ENCODE measurements at regions not wholly inside any gene's neighbourhood (a gene's known extent, or its start where the extent isn't known, plus 50 kb on each side); places are given as distances from the start of the nearest gene placed in this dataset.

GRCh38 chr7:46026741-46027140 lies 105.7 kb upstream of the IGFBP3 start:
- DNase-seq = no peak

- no peak for DNase-seq
Measured at GRCh38 chr7:46024263-46024916, 103.3 kb upstream of the IGFBP3 start.

DNA sequence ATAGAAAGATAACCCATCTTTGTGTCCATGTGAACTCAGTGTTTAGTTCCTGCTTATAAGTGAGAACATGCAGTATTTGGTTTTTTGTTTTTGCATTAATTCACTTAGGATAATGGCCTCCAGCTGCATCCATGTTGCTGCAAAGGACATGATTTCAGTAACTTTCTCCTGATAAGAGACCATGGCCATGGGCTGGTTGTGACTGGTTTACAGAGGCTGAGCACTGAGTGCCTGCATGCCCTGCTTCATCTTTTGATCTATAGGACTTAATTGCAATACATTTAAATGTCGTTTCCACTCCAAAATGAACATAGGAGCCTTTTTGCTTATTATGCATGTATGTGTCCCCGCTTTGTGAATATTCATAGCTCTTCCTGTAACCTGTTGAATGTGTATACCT lies 101.3 kb upstream of the IGFBP3 start:
- DNase-seq = no peak

GRCh38 chr7:46015107-46015868 lies 94.2 kb upstream of the IGFBP3 start:
- DNase-seq = no peak

DNA sequence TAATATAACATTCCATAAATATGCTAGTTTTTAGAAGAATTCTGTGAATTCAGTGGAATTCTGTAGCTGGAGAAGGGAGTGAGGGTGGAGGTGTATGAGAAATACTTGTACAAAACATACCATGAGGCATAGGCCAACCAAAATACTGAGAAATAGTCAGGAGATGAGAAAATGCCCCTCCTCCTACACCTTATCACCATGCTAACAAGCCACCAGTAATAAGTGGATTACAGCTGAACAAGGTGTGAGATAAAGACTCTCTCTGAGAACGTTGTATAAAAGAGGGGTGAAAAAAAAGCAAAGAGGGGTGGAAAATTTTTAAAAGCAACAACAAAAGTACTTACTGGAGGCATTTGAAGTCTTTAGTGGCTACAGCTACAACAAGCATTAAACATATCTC lies 90.4 kb upstream of the IGFBP3 start:
- DNase-seq = no peak

GRCh38 chr7:46011059-46011458 lies 90.0 kb upstream of the IGFBP3 start:
- no peak for DNase-seq

DNA sequence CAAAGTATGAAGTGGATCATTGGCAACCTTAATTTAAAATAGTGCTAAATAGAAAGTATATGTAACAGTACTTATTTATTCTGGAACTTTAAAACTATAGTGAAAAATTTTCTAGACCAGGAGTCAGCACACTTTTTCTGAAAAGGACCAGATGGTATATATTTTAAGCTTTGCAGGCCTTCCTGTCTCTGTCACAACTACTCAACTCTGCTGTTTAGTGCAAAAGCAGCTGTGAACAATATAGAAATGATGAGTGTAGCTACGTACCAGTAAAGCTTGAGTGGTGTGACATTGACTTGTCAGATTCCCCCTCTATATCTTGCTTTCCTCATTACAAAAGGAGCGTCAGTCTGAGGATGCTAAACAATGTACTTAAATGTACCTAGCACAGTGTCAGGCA lies 88.1 kb upstream of the IGFBP3 start:
- no peak for DNase-seq

GRCh38 chr7:46007990-46008643 lies 87.0 kb upstream of the IGFBP3 start:
- DNase-seq = no peak

GRCh38 chr7:46007194-46007593 lies 86.1 kb upstream of the IGFBP3 start:
- no peak for DNase-seq

- no peak for DNase-seq
Measured at GRCh38 chr7:46006723-46007122, 85.7 kb upstream of the IGFBP3 start.

DNA sequence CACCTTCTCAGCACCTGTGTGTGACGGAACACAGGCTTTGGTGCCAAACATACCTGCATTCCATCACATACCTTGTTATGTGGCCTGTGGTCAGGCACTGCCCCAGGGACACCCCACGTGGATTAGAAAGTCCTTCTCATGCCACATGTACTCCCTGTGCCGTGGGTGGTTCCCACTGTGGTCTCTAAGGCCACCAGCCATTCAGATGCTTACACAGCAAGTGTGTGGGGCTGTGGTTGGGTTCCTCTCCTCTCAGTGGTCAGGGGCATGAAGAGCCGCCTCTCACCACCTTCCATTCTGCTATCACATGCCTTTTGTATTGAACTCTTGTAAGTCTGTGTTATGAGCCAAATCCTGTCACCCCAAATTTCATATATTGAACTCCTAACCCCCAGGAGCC lies 85.1 kb upstream of the IGFBP3 start:
- DNase-seq = no peak

DNA sequence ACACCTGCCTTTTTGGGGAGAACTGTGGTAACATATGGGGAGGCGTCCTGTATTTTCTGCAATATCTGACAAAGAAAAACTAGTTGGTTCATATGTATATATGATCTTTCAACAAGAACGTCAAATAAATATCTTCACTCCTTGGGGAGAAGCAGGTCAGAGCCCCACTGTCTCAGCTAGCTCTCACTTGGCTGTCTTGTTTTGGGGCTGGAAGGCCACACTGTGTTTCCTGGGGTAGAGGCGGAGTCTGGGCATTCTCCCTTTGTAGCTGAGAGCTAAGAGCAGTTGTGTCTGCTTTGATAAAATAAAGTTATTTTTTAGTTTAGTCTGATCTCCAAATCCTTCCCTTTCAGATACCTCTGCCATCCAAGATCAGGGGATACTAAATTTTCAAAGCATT lies 83.9 kb upstream of the IGFBP3 start:
- DNase-seq = no peak

- DNase-seq = no peak
Measured at GRCh38 chr7:46003896-46004875, 83.1 kb upstream of the IGFBP3 start.

GRCh38 chr7:46003161-46003560 lies 82.1 kb upstream of the IGFBP3 start:
- no peak for DNase-seq

DNA sequence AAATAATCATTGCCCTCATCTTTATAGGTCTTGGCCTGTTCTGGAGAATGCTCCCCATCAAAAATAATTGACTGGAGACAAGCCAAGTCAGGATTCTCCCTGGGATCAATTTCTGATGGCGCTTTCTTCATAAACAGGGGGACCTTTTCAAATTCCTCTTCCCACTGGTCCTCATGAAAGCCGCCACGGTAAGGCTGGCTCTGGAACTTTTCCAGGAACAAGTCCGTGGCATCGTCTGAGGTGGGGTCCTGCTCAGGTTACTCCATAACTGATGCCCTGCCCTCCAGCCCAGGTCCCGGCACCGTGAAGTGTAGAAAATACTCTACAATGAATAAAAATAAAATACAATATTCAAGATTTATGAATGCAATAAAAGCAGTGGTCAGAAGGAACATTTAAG lies 79.4 kb upstream of the IGFBP3 start:
- DNase-seq = no peak

DNA sequence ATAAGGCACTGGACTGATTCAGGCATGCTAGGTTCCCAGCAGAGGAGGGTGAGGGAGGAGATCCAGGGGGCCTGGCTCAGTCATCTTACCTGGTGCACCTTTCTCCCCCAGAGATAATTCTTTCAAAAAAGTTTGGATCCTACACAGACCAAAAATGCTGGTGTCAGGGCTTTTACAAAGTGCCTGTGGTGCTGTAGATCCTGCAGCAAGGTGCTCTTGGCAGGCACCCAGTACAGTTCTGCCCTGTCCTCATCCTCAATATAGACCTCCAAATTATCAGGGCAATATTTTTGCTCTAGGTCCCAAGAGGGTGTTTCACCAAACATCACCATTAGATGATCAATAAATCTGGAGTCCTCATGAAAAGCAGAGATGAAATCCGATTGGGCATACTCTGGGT lies 78.5 kb upstream of the IGFBP3 start:
- DNase-seq = no peak

DNA sequence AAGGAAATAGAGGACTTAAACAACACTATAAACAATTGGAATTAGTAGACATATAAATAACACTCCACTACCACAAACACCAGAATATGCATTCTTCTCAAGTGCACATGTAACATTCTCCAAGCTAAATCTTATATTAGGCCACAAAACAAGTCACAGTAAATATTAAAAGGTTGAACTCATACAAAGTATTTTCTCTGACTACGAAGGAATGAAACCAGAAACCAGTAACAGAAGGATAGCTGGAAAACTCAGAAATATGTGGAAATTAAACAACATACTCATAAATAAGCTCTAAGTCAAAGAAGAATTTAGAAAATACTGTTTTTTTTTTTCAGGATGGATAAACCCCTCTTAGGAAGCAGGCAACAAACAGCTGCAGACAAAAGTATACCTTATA lies 77.4 kb upstream of the IGFBP3 start:
- no peak for DNase-seq

DNA sequence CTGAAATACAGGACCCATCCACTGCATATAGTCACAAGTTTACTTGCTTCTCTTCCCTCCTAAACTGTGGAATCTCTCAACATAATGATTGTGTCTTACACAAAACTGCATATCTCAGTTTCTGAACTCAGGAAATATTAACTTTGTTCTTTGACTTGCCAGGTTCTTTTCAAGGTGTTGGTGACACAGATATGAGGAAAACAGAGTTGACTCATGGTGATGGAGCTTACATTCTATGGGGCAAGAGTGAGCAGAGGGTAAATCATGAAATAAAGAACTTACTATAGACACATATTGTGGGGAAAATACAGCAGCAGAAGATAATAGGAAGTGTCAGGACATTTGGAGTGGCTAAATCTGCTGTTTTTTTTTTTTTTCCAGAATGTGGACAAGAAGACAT lies 72.5 kb upstream of the IGFBP3 start:
- no peak for DNase-seq

DNA sequence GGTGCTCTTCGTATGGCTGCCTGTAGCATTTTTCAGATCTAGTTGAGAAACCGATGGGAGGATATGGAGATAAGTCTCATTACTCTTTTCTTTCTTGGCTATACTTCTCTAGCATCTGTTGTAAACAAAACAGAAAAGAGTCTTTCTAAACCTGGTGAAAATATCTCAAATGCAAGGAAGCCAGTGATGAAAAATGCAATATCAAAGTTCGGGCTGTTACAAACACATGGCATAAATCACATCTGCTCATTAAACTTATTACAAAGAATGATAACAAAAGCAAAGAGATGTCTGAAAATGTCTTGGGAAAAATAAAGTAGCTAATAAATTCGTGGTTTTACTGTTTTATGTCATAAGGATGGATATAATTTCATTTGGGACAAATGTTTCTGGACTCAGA lies 71.8 kb upstream of the IGFBP3 start:
- no peak for DNase-seq

DNA sequence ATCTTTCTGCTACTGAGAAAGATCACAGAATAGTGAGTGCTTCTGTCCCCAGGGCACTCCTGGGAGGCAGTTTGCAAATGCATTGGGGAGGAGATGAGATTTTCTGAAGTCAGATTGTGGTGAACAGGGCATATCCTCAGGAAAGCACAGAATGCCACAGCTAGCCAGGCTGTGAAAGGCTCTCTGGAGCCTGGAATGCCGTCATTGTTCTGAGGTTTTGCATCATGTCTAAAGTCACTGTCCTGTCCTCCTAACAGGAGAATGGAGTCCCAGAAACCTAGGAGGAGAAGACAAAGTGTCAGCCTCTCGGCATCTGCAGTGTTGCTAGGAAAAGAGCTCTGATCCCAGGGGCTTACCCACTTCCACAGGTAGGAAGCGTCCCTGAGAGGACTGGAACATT lies 69.2 kb upstream of the IGFBP3 start:
- DNase-seq = no peak

- no peak for DNase-seq
Measured at GRCh38 chr7:45988405-45989057, 67.5 kb upstream of the IGFBP3 start.

DNA sequence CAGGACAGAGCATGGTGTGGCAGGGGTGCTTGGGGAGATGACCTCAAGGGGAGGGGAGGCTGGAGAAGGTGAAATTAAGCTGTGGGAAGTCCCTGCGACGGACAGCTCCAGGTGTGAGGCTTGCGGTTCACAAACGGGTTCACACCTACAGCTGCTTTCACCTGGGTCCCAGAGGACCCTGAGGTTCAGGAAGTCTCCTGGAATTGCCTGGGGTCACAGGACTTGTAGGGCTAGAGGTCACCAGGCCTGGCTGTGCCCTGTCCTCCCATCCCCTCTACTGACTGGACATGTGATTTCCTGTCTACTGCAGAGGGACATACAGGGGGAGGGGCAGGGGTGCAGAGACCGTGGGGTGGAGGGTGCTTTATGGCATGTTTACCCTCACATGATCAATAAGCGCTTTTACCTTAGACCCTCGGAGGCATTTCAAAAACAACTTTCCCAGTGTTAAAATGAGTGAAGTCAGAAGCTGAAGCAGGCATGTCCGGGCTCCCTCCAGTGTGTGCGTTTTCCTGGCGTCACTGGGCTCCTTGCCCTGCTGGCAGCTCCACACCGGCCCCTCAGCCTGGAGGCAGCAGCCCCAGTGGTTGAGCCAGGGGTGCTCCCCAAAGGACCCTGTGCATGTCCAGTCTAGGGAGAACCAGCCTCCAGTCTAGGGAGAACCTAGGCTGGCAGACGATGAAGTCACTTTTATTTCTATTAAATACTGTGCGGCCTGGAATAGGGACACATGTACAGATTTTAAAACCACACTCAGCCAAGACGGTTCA lies 66.6 kb upstream of the IGFBP3 start:
- DNase-seq = no peak

Measured in bone marrow (tissue), 2 donors.